ENCODE measurements at regions not wholly inside any gene's neighbourhood (a gene's known extent, or its start where the extent isn't known, plus 50 kb on each side); places are given as distances from the start of the nearest gene placed in this dataset.
A peak's percentile ranks its signal among the peaks of the same experiment; 100 is the strongest.

- Histone ChIP-seq H3K9me3 (no peaks in the 10 kb centered on the region), H3K4me1 (no peaks in the 10 kb centered on the region), H3K36me3 (no peaks in the 10 kb centered on the region), H3K27ac (no peak overlapping the region), H3K4me3 (no peak overlapping the region), H3K27me3 (ENCODE audit: low read depth) (peaks cover 33% of the 10 kb centered on the region)
- no peak for DNase-seq
- no peak for ATAC-seq
- no peak for TF ChIP-seq CTCF (IDR thresholded peaks at IDR 0.05)
- intact Hi-C loops (cut with DNase I) = no loop called here
These were observed 185.1 kb upstream of the CSF3R start for GRCh38 chr1:36667836-36668235.

GRCh38 chr1:36667256-36667655 lies 184.5 kb upstream of the CSF3R start:
- no peaks in the 10 kb centered on the region for H3K9me3 ChIP-seq
- H3K4me1 ChIP-seq = no peaks in the 10 kb centered on the region
- H3K36me3 ChIP-seq = no peaks in the 10 kb centered on the region
- H3K4me3 ChIP-seq = no peak overlapping the region
- no peak for DNase-seq
- H3K27ac ChIP-seq = no peak overlapping the region
- ATAC-seq = no peak
- no peak for TF ChIP-seq CTCF (IDR thresholded peaks at IDR 0.05)
- intact Hi-C loops (cut with DNase I) = no loop called here
- H3K27me3 ChIP-seq (ENCODE audit: low read depth) = peaks cover 27% of the 10 kb centered on the region

GRCh38 chr1:36665478-36666080 lies 182.9 kb upstream of the CSF3R start:
- Histone ChIP-seq H3K27ac (no peak overlapping the region), H3K27me3 (ENCODE audit: low read depth) (peaks cover 15% of the 10 kb centered on the region), H3K4me1 (no peaks in the 10 kb centered on the region), H3K9me3 (no peaks in the 10 kb centered on the region), H3K36me3 (no peaks in the 10 kb centered on the region), H3K4me3 (no peak overlapping the region)
- no peak for DNase-seq
- peak in 1 of 2 donors; percentile 15 for ATAC-seq
- intact Hi-C loops (cut with DNase I) = no loop called here
- TF ChIP-seq CTCF (IDR thresholded peaks at IDR 0.05) = no peak

DNA sequence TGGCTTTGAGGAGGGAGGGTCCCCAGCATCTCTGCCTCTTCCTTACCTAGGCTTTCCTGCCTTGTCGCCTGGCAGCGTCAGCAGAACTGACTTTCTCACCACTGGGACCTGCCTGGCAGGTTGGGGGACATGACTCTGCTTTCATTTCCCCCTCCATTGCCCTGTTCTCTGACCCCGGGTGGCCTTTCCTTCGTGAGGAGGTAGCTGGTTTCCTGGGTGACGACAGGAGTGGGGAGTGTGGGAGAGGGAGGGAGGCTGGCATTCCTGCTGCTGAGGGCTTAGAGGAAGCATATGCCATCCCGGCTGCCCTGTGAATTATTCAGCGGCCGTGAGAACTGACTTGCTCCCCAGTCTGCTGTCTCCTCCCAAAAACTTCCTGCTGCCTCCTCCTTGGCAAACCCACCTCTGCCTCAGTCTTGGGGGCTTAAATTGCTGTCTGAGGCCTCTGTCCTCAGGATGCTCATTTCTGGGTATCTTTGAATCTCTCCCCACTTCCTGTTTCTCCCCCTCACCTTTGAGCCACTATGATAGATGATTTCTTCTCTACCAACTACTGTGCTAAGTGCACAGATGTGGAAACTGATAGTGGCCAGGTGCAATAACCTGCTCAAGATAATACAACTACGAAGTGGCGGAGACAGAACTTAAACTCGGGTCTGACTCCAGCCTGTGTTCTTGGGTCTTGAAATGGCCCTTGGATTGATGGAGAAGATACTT lies 182.0 kb upstream of the CSF3R start:
- DNase-seq (no peak), ATAC-seq (no peak)
- Histone ChIP-seq H3K4me3 (no peak overlapping the region), H3K27ac (no peak overlapping the region), H3K36me3 (no peaks in the 10 kb centered on the region), H3K27me3 (ENCODE audit: low read depth) (peaks cover 11% of the 10 kb centered on the region), H3K9me3 (no peaks in the 10 kb centered on the region), H3K4me1 (no peaks in the 10 kb centered on the region)
- intact Hi-C loops (cut with DNase I) = no loop called here
- no peak for TF ChIP-seq CTCF (IDR thresholded peaks at IDR 0.05)

DNA sequence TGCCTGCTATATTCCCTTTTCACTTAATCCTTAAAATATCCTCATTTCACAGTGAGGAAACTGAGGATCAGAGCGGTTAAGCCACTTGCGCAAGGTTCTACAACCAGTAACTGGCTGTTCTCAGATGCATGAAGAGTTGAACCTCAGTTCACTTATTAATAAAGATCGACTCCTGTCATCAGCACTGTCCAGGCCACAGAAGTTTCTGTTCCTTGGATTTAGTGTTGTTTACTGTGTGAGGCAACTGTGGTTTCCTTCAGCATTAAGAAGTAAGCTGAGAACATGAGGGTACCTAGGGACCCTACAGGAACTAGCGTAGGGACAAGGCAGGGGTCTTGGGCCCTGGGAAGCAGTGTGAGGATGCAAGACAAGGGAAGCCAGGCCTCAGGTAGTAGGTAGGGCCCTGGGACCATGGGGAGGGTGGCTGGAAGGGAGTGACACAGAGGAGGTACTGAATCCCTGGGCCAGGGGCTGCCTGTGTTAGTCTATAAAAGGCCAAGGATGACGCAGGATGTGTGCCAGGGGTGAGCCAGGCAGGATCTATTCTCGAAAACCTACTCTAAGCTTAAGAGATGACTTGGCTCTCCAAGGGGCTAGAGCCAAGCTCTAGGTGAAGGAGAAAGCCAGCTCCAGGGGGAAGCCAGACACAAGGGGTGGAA lies 181.2 kb upstream of the CSF3R start:
- Histone ChIP-seq H3K27ac (no peak overlapping the region), H3K27me3 (ENCODE audit: low read depth) (peaks cover 12% of the 10 kb centered on the region), H3K4me3 (no peak overlapping the region), H3K36me3 (no peaks in the 10 kb centered on the region), H3K4me1 (no peaks in the 10 kb centered on the region), H3K9me3 (no peaks in the 10 kb centered on the region)
- intact Hi-C loops (cut with DNase I) = no loop called here
- ATAC-seq (no peak), DNase-seq (no peak)
- no peak for TF ChIP-seq CTCF (IDR thresholded peaks at IDR 0.05)

Measured in lower lobe of right lung (tissue), 2 donors.